K562 (cell line): ENCODE measurements at regions not wholly inside any gene's neighbourhood (a gene's known extent, or its start where the extent isn't known, plus 50 kb on each side); places are given as distances from the start of the nearest gene placed in this dataset.
"Not testable (repeated sequence)": the region's sequence is repeated elsewhere in the genome, so short reads cannot be mapped to it uniquely, and the experiment has no call there.

Experiments
- BACH1 ChIP-seq: fragments of 200-800 bp; sonication (Bioruptor generic); IDR thresholded peaks from 2 replicates; pipeline ENCODE4 v1.6.1; 2016; ENCODE audit warnings: missing genetic modification characterization, missing compliant biosample characterization
- CCNT2 ChIP-seq: IDR thresholded peaks from 2 replicates; pipeline ENCODE4 v1.6.1; 2011; ENCODE audit warnings: borderline replicate concordance, low read depth, mild to moderate bottlenecking, moderate library complexity, mixed read lengths, low read length; ENCODE audit not compliant: insufficient read length; ENCODE audit errors: extremely low read depth
- EP300 ChIP-seq: IDR thresholded peaks from 2 replicates; pipeline ENCODE4 v1.6.1; 2012; ENCODE audit warnings: low read length, improper control_type of control experiment
- HDAC2 ChIP-seq: fragments of 450-650 bp; IDR thresholded peaks from 2 replicates; pipeline ENCODE4 v1.6.1; 2016; ENCODE audit warnings: mild to moderate bottlenecking
- LEF1 ChIP-seq: fragments of 450-650 bp; IDR thresholded peaks from 2 replicates; pipeline ENCODE4 v1.6.1; 2016; ENCODE audit warnings: mild to moderate bottlenecking
- MAFG ChIP-seq: fragments of 450-650 bp; conservative IDR thresholded peaks from 2 replicates; pipeline ENCODE4 v1.6.1; 2016; ENCODE audit warnings: missing genetic modification characterization, missing compliant biosample characterization
- MEIS2 ChIP-seq: fragments of 450-650 bp; IDR thresholded peaks from 2 replicates; pipeline ENCODE4 v1.6.1; 2014; ENCODE audit warnings: mild to moderate bottlenecking; ENCODE audit not compliant: partially characterized antibody
- MYBL2 ChIP-seq, 2 experiments: fragments of 450-650 bp in 1 of 2; sonication (generic) in 1 of 2; formaldehyde crosslinking in 1 of 2; IDR thresholded peaks; 2 replicates each; pipeline versions ENCODE4 v1.6.1 to v1.8.1; 2017 to 2022; ENCODE audit warnings: borderline replicate concordance in 1 of 2, inconsistent platforms in 1 of 2, low read depth in 1 of 2, mild to moderate bottlenecking in 1 of 2, missing genetic modification reagents in 1 of 2, moderate library complexity in 1 of 2
- NFE2 ChIP-seq: IDR thresholded peaks from 2 replicates; pipeline ENCODE4 v1.6.1; 2014; ENCODE audit warnings: antibody characterized with exemption, low read depth
- PML ChIP-seq: IDR thresholded peaks from 2 replicates; pipeline ENCODE4 v1.6.1; 2012; ENCODE audit warnings: low read length, inconsistent platforms
- TCF3 ChIP-seq: sonication (generic); formaldehyde crosslinking; IDR thresholded peaks from 2 replicates; pipeline ENCODE4 v1.4.0; 2020; ENCODE audit warnings: mild to moderate bottlenecking, missing genetic modification reagents
- TRIM24 ChIP-seq, 2 experiments: fragments of 450-650 bp; IDR thresholded peaks; 2 replicates each; pipeline ENCODE4 v1.6.1; 2016
- ZFX ChIP-seq: sonication (generic); formaldehyde crosslinking; IDR thresholded peaks from 2 replicates; pipeline ENCODE4 v1.8.0; 2022; ENCODE audit warnings: mild to moderate bottlenecking, missing genetic modification reagents, moderate library complexity
- ZNF766 ChIP-seq: fragments of 200-800 bp; sonication (Bioruptor generic); conservative IDR thresholded peaks from 2 replicates; pipeline ENCODE4 v1.6.1; 2016; ENCODE audit warnings: missing genetic modification characterization, missing compliant biosample characterization
- TF ChIP-seq, protein P1 (sequence below), 2 experiments: fragments of 450-650 bp; IDR thresholded peaks; 2 replicates each; pipeline ENCODE4 v1.6.1; 2016; ENCODE audit warnings: mild to moderate bottlenecking in 2 of 2, borderline replicate concordance in 1 of 2, low read depth in 1 of 2, moderate library complexity in 1 of 2
- TF ChIP-seq, protein P2 (sequence below), 2 experiments: fragments of 250-450 bp in 1 of 2; fragments of 450-650 bp in 1 of 2; sonication (Bioruptor Pico) in 1 of 2; IDR thresholded peaks; 2 replicates each; pipeline versions ENCODE4 v1.6.1 to v1.8.0; 2016 to 2021; ENCODE audit warnings: mild to moderate bottlenecking in 2 of 2, moderate library complexity in 2 of 2, missing compliant biosample characterization in 1 of 2, missing genetic modification characterization in 1 of 2
- TF ChIP-seq, protein P3 (sequence below): fragments of 200-800 bp; sonication (Bioruptor generic); IDR thresholded peaks from 2 replicates; pipeline ENCODE4 v1.6.1; 2017; ENCODE audit warnings: missing genetic modification characterization, missing compliant biosample characterization

DNA sequence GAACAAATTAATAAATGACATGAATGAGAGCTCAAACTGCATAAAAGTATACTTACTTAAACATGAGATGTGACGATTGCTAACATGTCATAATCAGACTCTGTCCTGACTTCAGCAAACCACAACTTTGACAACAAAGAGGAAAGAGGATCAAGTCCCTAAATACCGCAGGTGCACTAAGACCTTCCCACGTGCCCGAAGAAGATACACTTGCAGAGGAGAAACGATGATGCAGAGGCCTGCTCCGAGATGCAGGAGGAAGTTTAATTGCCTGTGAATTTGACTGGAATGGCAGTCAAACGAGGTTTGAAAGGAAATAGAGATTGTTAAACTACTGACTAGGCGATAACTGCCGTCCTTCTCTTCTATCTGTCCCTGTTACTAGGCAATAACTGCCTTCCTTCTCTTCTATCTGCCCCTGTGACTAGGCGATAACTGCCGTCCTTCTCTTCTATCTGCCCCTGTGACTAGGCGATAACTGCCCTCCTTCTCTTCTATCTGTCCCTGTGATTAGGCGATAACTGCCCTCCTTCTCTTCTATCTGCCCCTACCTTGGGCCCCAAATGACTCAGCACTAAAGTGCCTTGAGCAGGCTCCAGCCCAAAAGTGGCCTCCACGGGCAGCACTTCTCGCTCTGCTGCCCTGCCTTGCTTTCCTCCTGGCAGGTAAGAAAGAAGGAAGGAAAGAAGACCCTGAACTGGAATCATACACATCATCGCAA lies 2226.0 kb upstream of the DEFB115 start (continued):
- TF ChIP-seq, protein P1, sequence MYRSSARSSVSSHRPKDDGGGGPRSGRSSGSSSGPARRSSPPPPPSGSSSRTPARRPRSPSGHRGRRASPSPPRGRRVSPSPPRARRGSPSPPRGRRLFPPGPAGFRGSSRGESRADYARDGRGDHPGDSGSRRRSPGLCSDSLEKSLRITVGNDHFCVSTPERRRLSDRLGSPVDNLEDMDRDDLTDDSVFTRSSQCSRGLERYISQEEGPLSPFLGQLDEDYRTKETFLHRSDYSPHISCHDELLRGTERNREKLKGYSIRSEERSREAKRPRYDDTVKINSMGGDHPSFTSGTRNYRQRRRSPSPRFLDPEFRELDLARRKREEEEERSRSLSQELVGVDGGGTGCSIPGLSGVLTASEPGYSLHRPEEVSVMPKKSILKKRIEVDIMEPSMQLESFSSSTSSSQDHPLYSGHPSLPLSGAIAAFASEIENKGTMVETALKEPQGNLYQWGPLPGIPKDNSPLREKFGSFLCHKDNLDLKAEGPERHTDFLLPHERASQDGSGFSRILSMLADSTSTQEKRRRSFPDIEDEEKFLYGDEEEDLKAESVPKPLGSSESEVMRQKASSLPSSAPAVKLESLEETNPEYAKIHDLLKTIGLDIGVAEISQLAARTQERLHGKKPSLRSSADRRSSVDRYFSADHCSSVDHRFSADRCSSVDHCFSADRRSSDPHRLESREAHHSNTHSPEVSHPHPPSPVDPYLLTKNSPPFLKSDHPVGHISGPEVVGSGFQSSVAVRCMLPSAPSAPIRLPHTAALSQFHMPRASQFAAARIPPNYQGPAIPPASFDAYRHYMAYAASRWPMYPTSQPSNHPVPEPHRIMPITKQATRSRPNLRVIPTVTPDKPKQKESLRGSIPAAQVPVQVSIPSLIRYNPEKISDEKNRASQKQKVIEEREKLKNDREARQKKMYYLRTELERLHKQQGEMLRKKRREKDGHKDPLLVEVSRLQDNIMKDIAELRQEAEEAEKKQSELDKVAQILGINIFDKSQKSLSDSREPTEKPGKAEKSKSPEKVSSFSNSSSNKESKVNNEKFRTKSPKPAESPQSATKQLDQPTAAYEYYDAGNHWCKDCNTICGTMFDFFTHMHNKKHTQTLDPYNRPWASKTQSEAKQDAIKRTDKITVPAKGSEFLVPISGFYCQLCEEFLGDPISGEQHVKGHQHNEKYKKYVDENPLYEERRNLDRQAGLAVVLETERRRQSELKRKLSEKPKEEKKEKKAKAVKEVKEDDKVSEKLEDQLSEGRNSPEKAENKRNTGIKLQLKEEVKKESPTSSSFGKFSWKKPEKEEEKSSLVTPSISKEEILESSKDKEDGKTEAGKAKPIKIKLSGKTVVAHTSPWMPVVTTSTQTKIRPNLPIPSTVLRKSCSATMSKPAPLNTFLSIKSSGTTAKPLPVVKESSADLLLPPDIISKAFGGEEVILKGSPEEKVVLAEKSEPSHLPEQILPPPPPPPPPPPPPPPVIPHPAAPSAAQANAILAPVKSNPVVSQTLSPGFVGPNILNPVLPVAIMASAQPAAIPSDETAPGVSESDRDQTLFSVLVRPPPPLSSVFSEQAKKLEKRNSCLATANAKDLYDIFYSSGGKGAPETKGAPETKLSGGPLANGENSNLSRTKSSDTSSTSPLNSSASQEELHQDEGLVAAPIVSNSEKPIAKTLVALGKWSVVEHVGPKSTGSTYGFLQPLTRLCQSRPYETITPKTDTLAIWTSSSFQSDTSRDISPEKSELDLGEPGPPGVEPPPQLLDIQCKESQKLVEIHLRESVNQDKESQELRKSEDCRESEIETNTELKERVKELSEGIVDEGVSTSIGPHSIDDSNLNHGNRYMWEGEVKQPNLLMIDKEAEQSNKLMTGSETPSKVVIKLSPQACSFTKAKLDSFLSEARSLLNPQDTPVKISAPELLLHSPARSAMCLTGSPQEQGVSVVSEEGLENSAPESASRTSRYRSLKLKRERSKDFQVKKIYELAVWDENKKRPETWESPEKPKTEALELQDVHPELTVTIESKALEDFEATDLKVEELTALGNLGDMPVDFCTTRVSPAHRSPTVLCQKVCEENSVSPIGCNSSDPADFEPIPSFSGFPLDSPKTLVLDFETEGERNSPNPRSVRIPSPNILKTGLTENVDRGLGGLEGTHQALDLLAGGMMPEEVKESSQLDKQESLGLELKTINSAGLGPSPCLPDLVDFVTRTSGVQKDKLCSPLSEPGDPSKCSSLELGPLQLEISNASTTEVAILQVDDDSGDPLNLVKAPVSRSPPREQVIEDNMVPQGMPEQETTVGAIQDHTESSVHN (IDR thresholded peaks at IDR 0.05; ENCODE audit: borderline replicate concordance in 1 of 2, low read depth in 1 of 2): 0 out of 4 replicates have a peak, but pooled peaks of 1 of the 2 experiments have one; percentile 40
- TF ChIP-seq EP300: peak; percentile 67
- TF ChIP-seq MAFG (tag): peak; percentile 93
- TF ChIP-seq MEIS2: peak; percentile 43
- TF ChIP-seq MYBL2 (IDR thresholded peaks at IDR 0.05; ENCODE audit: low read depth): peak; percentile 84
- TF ChIP-seq MYBL2 (CRISPR knock-in tag; IDR thresholded peaks at IDR 0.05; ENCODE audit: borderline replicate concordance): not testable (repeated sequence)
- TF ChIP-seq NFE2: peak; percentile 64
- peak; percentile 68 for TF ChIP-seq LEF1
- peak; percentile 86; the same call in 1 of the 2 replicates for TF ChIP-seq HDAC2
- TF ChIP-seq, protein P2, sequence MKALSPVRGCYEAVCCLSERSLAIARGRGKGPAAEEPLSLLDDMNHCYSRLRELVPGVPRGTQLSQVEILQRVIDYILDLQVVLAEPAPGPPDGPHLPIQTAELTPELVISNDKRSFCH (CRISPR knock-in tag; IDR thresholded peaks at IDR 0.05): not testable (repeated sequence)
- TF ChIP-seq, protein P2 (tag; IDR thresholded peaks at IDR 0.05): peak; percentile 44; the same call in 1 of the 2 replicates
- 0 out of 2 replicates have a peak, but pooled peaks have one; percentile 36 for TF ChIP-seq ZNF766
- TF ChIP-seq ZFX (CRISPR knock-in tag): peak; percentile 53
- TF ChIP-seq, protein P3, sequence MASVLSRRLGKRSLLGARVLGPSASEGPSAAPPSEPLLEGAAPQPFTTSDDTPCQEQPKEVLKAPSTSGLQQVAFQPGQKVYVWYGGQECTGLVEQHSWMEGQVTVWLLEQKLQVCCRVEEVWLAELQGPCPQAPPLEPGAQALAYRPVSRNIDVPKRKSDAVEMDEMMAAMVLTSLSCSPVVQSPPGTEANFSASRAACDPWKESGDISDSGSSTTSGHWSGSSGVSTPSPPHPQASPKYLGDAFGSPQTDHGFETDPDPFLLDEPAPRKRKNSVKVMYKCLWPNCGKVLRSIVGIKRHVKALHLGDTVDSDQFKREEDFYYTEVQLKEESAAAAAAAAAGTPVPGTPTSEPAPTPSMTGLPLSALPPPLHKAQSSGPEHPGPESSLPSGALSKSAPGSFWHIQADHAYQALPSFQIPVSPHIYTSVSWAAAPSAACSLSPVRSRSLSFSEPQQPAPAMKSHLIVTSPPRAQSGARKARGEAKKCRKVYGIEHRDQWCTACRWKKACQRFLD: 0 out of 2 replicates have a peak, but pooled peaks have one; percentile 23
- 0 out of 2 replicates have a peak, but pooled peaks have one; percentile 59 for TF ChIP-seq BACH1 (tag)
- TF ChIP-seq PML: 0 out of 2 replicates have a peak, but pooled peaks have one; percentile 46
- TF ChIP-seq TRIM24 (IDR thresholded peaks at IDR 0.05): peak; percentile 94 to 95
- TF ChIP-seq TCF3 (CRISPR knock-in tag): peak; percentile 75
- peak; percentile 82 for TF ChIP-seq CCNT2
